Dedifferentiated amniotic fluid mesenchymal stem cell (primary cell): ENCODE measurements at regions not wholly inside any gene's neighbourhood (a gene's known extent, or its start where the extent isn't known, plus 50 kb on each side); places are given as distances from the start of the nearest gene placed in this dataset.

Experiments used
- DNase-seq: peaks from one replicate; pipeline ENCODE4 v3.0.0-alpha.2; 2016; ENCODE audit errors: extremely low spot score

- DNase-seq, result no peak
Observed at GRCh38 chr3:184508938-184509337, 52.6 kb upstream of the EPHB3 start.

- DNase-seq, result no peak
Observed at GRCh38 chr3:184511741-184512140, 49.8 kb upstream of the EPHB3 start.
